SK-N-SH (cell line): ENCODE measurements at regions not wholly inside any gene's neighbourhood (a gene's known extent, or its start where the extent isn't known, plus 50 kb on each side); places are given as distances from the start of the nearest gene placed in this dataset.

Source experiments
- EP300 ChIP-seq, 2 experiments: IDR thresholded peaks; 2 replicates each; pipeline versions ENCODE4 v1.4.0 to v1.6.1; 2012; ENCODE audit warnings: borderline replicate concordance in 1 of 2, low read depth in 1 of 2, low read length in 1 of 2
- MXI1 ChIP-seq: IDR thresholded peaks from 2 replicates; pipeline ENCODE4 v1.6.1; 2012; ENCODE audit warnings: mild to moderate bottlenecking, low read depth, low read length, improper control_type of control experiment
- POLR2AphosphoS5 ChIP-seq: IDR thresholded peaks from 2 replicates; pipeline ENCODE4 v1.6.1; 2012; ENCODE audit warnings: low read depth, low read length
- TCF12 ChIP-seq: IDR thresholded peaks from 2 replicates; pipeline ENCODE4 v1.4.0; 2012
- TEAD4 ChIP-seq: IDR thresholded peaks from 2 replicates; pipeline ENCODE4 v1.4.0; 2012; ENCODE audit warnings: mild to moderate bottlenecking, borderline replicate concordance; ENCODE audit not compliant: insufficient read depth
- TF ChIP-seq, protein P1 (sequence below): fragments of 200-600 bp; sonication (generic); IDR thresholded peaks from 2 replicates; pipeline ENCODE4 v1.6.1; 2017; ENCODE audit warnings: antibody characterized with exemption, mild to moderate bottlenecking, moderate library complexity

- TF ChIP-seq, protein P1, sequence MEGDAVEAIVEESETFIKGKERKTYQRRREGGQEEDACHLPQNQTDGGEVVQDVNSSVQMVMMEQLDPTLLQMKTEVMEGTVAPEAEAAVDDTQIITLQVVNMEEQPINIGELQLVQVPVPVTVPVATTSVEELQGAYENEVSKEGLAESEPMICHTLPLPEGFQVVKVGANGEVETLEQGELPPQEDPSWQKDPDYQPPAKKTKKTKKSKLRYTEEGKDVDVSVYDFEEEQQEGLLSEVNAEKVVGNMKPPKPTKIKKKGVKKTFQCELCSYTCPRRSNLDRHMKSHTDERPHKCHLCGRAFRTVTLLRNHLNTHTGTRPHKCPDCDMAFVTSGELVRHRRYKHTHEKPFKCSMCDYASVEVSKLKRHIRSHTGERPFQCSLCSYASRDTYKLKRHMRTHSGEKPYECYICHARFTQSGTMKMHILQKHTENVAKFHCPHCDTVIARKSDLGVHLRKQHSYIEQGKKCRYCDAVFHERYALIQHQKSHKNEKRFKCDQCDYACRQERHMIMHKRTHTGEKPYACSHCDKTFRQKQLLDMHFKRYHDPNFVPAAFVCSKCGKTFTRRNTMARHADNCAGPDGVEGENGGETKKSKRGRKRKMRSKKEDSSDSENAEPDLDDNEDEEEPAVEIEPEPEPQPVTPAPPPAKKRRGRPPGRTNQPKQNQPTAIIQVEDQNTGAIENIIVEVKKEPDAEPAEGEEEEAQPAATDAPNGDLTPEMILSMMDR, result no peak
- TF ChIP-seq EP300 (IDR thresholded peaks at IDR 0.05; ENCODE audit: borderline replicate concordance in 1 of 2, low read depth in 1 of 2, low read length in 1 of 2) (no peak), TEAD4 (no peak), POLR2AphosphoS5 (no peak), MXI1 (no peak), TCF12 (no peak)
These were observed 202.6 kb downstream of the CD109 start for GRCh38 chr6:73898599-73898998.
